ENCODE measurements at regions not wholly inside any gene's neighbourhood (a gene's known extent, or its start where the extent isn't known, plus 50 kb on each side); places are given as distances from the start of the nearest gene placed in this dataset.
"Not testable (repeated sequence)": the region's sequence is repeated elsewhere in the genome, so short reads cannot be mapped to it uniquely, and the experiment has no call there.

GRCh38 chr13:53112522-53112921 is 83.9 kb downstream of the OLFM4 start:
- H3K27me3 ChIP-seq, result no peaks in the 10 kb centered on the region
- no peaks in the 10 kb centered on the region for H3K36me3 ChIP-seq
- no peak overlapping the region for H3K27ac ChIP-seq
- no peak overlapping the region for H3K4me3 ChIP-seq
- no peaks in the 10 kb centered on the region for H3K9me3 ChIP-seq (ENCODE audit: low read depth)
- no peaks in the 10 kb centered on the region for H3K4me1 ChIP-seq (ENCODE audit: low read depth)
- no peak for TF ChIP-seq CTCF (IDR thresholded peaks at IDR 0.05; ENCODE audit: low read depth, low read length)
- DNase-seq (ENCODE audit: low read depth in 1 of 2, low spot score in 1 of 2), result peak in 1 of 2 donors; percentile 49

GRCh38 chr13:53117048-53117447 is 88.4 kb downstream of the OLFM4 start:
- not testable (repeated sequence) for H3K9me3 ChIP-seq (ENCODE audit: low read depth); DNase-seq (ENCODE audit: low read depth in 1 of 2, low spot score in 1 of 2); H3K4me1 ChIP-seq (ENCODE audit: low read depth); H3K4me3 ChIP-seq; H3K27ac ChIP-seq; H3K36me3 ChIP-seq; H3K27me3 ChIP-seq

- H3K4me1 ChIP-seq (ENCODE audit: low read depth), result peaks cover 24% of the 10 kb centered on the region
- H3K27ac ChIP-seq, result no peak overlapping the region
- no peaks in the 10 kb centered on the region for H3K36me3 ChIP-seq
- DNase-seq (ENCODE audit: low read depth in 1 of 2, low spot score in 1 of 2), result no peak
- H3K9me3 ChIP-seq (ENCODE audit: low read depth), result no peaks in the 10 kb centered on the region
- no peak for TF ChIP-seq CTCF (IDR thresholded peaks at IDR 0.05; ENCODE audit: low read depth, low read length)
- H3K4me3 ChIP-seq, result no peak overlapping the region
- no peaks in the 10 kb centered on the region for H3K27me3 ChIP-seq
These were observed 92.6 kb downstream of the OLFM4 start for GRCh38 chr13:53121131-53121773.

- peaks cover 24% of the 10 kb centered on the region for H3K4me1 ChIP-seq (ENCODE audit: low read depth)
These were observed 93.3 kb downstream of the OLFM4 start for GRCh38 chr13:53121919-53122318.

GRCh38 chr13:53123536-53123935 is 94.9 kb downstream of the OLFM4 start:
- TF ChIP-seq CTCF (IDR thresholded peaks at IDR 0.05; ENCODE audit: low read depth, low read length), result no peak
- no peak overlapping the region for H3K27ac ChIP-seq
- no peaks in the 10 kb centered on the region for H3K9me3 ChIP-seq (ENCODE audit: low read depth)

More at GRCh38 chr13:53121919-53122318, 93.3 kb downstream of the OLFM4 start:
- H3K9me3 ChIP-seq (ENCODE audit: low read depth), result no peaks in the 10 kb centered on the region
- H3K4me3 ChIP-seq, result no peak overlapping the region
- DNase-seq (ENCODE audit: low read depth in 1 of 2, low spot score in 1 of 2), result no peak
- H3K27ac ChIP-seq, result no peak overlapping the region
- no peaks in the 10 kb centered on the region for H3K27me3 ChIP-seq
- TF ChIP-seq CTCF (IDR thresholded peaks at IDR 0.05; ENCODE audit: low read depth, low read length), result no peak
- H3K36me3 ChIP-seq, result no peaks in the 10 kb centered on the region

GRCh38 chr13:53124623-53125022 is 96.0 kb downstream of the OLFM4 start:
- Histone ChIP-seq H3K27me3 (no peaks in the 10 kb centered on the region), H3K4me3 (no peak overlapping the region), H3K36me3 (no peaks in the 10 kb centered on the region), H3K4me1 (ENCODE audit: low read depth) (peaks cover 24% of the 10 kb centered on the region), H3K9me3 (ENCODE audit: low read depth) (no peaks in the 10 kb centered on the region), H3K27ac (no peak overlapping the region)
- TF ChIP-seq CTCF (IDR thresholded peaks at IDR 0.05; ENCODE audit: low read depth, low read length), result no peak
- no peak for DNase-seq (ENCODE audit: low read depth in 1 of 2, low spot score in 1 of 2)

More at GRCh38 chr13:53123536-53123935, 94.9 kb downstream of the OLFM4 start:
- H3K36me3 ChIP-seq, result no peaks in the 10 kb centered on the region
- DNase-seq (ENCODE audit: low read depth in 1 of 2, low spot score in 1 of 2), result no peak
- no peak overlapping the region for H3K4me3 ChIP-seq
- peaks cover 24% of the 10 kb centered on the region for H3K4me1 ChIP-seq (ENCODE audit: low read depth)
- no peaks in the 10 kb centered on the region for H3K27me3 ChIP-seq
